ENCODE measurements at regions not wholly inside any gene's neighbourhood (a gene's known extent, or its start where the extent isn't known, plus 50 kb on each side); places are given as distances from the start of the nearest gene placed in this dataset.

DNA sequence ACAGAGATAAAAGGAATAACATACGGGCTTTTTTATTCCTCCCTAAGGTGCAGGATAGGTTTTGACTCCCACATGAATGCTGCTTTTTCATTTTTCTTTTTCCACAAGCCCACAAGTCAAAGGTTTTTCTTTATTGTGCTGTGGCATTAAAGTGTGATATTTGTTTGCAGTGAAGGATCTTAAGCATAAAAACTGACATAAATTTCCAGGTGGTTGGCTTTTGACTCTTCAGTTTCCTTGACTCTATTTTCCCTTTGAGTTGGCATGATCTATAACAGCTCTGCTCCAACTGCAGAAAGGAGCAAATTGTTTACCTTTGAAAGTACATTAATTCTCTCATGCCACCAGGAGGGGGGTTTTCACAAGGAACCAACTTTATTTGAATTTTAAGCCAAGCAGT lies 326.2 kb upstream of the FAM98A start:
- no peaks in the 10 kb centered on the region for H3K36me3 Mint-ChIP-seq (ENCODE audit: low read depth)
- Histone ChIP-seq H3K4me3 (ENCODE audit: low read length) (no peak overlapping the region), H3K4me1 (ENCODE audit: insufficient read depth, low read length) (no peaks in the 10 kb centered on the region), H3K9me3 (ENCODE audit: control insufficient read depth in 1 of 2, insufficient read depth in 1 of 2, low read length in 2 of 2) (no peaks in the 10 kb centered on the region), H3K27me3 (ENCODE audit: control insufficient read depth in 1 of 2, insufficient read depth in 2 of 2, low read length in 2 of 2) (no peaks in the 10 kb centered on the region), H3K27ac (ENCODE audit: low read depth in 1 of 2, low read length in 2 of 2) (no peak overlapping the region), H3K36me3 (ENCODE audit: insufficient read depth, low read length) (no peaks in the 10 kb centered on the region)
- no peak overlapping the region for H3K27ac Mint-ChIP-seq
- POLR2A ChIA-PET = no interaction called here
- intact Hi-C loops (cut with DNase I, micrococcal nuclease) = no loop called here
- TF ChIP-seq, protein P1, sequence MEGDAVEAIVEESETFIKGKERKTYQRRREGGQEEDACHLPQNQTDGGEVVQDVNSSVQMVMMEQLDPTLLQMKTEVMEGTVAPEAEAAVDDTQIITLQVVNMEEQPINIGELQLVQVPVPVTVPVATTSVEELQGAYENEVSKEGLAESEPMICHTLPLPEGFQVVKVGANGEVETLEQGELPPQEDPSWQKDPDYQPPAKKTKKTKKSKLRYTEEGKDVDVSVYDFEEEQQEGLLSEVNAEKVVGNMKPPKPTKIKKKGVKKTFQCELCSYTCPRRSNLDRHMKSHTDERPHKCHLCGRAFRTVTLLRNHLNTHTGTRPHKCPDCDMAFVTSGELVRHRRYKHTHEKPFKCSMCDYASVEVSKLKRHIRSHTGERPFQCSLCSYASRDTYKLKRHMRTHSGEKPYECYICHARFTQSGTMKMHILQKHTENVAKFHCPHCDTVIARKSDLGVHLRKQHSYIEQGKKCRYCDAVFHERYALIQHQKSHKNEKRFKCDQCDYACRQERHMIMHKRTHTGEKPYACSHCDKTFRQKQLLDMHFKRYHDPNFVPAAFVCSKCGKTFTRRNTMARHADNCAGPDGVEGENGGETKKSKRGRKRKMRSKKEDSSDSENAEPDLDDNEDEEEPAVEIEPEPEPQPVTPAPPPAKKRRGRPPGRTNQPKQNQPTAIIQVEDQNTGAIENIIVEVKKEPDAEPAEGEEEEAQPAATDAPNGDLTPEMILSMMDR (IDR thresholded peaks at IDR 0.05) = no peak
- no peak for DNase-seq
- H3K4me1 Mint-ChIP-seq (ENCODE audit: low read depth) = no peaks in the 10 kb centered on the region
- CTCF ChIA-PET = interaction anchor here (1.0 kb wide), 1 partner anchor 13 kb away, joined by 3 read pairs; no protein-coding TSS in a partner anchor
- H3K9me3 Mint-ChIP-seq = no peaks in the 10 kb centered on the region
- no peaks in the 10 kb centered on the region for H3K27me3 Mint-ChIP-seq
- no peak overlapping the region for H3K4me3 Mint-ChIP-seq
- ATAC-seq (ENCODE audit: poor library complexity) = no peak

DNA sequence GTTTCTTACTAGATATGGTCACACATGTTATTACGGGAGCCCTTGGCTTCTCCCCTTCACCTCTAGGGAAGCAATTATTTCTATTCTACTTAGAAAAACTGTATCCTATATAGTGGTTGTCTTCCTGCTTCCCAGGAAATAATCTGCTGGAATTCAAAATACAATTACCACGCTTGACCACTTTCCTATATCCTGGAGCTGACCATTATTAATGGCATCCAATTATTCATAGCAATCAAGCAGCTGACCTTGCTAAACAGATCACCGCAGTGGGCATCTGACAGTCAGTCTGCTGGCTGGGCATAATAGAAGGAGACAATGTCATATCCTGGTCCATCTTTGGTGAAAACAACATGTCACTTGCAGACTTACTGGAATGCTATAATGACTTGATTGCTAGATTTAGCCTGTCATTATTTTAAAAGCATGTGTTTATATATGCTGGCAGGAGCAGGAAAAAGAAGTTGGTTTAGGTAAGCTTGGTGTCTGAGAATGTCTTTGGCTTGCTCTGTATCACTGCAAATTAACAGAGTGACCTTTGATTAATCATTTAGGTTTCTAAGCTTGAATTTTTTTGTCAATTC lies 325.6 kb upstream of the FAM98A start:
- no peak overlapping the region for H3K27ac Mint-ChIP-seq
- Histone ChIP-seq H3K36me3 (ENCODE audit: insufficient read depth, low read length) (no peaks in the 10 kb centered on the region), H3K4me1 (ENCODE audit: insufficient read depth, low read length) (no peaks in the 10 kb centered on the region), H3K27ac (ENCODE audit: low read depth in 1 of 2, low read length in 2 of 2) (no peak overlapping the region), H3K4me3 (ENCODE audit: low read length) (no peak overlapping the region), H3K27me3 (ENCODE audit: control insufficient read depth in 1 of 2, insufficient read depth in 2 of 2, low read length in 2 of 2) (no peaks in the 10 kb centered on the region), H3K9me3 (ENCODE audit: control insufficient read depth in 1 of 2, insufficient read depth in 1 of 2, low read length in 2 of 2) (no peaks in the 10 kb centered on the region)
- intact Hi-C loops (cut with DNase I, micrococcal nuclease) = no loop called here
- no peak for DNase-seq
- H3K27me3 Mint-ChIP-seq = no peaks in the 10 kb centered on the region
- ChIA-PET CTCF (interaction anchor here (1.0 kb wide), 1 partner anchor 14 kb away, joined by 3 read pairs; no protein-coding TSS in a partner anchor), POLR2A (no interaction called here)
- TF ChIP-seq, protein P1 (IDR thresholded peaks at IDR 0.05) = no peak
- no peaks in the 10 kb centered on the region for H3K36me3 Mint-ChIP-seq (ENCODE audit: low read depth)
- ATAC-seq (ENCODE audit: poor library complexity) = no peak
- no peaks in the 10 kb centered on the region for H3K4me1 Mint-ChIP-seq (ENCODE audit: low read depth)
- H3K4me3 Mint-ChIP-seq = no peak overlapping the region
- no peaks in the 10 kb centered on the region for H3K9me3 Mint-ChIP-seq

DNA sequence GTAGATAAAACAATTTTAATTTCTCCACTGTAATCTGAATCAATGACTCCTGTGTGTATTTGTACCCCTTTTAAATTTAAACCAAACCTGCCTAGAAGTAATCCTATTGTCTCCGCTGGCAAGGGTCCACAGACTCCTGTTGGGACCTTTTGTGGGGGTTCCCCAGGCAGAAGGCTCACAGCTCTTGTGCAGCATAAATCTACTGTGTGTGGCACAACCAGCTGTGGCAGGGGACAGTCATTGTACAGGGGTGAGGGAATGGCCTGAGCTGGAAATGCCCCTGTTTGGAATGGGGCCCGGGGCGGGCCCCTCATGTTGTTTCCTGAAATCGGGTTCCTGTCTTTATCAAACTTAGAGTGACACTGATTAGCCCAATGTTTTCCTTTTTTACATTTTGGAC lies 318.2 kb upstream of the FAM98A start:
- TF ChIP-seq, protein P1 (IDR thresholded peaks at IDR 0.05) = no peak
- no peak overlapping the region for H3K27ac Mint-ChIP-seq
- POLR2A ChIA-PET = no interaction called here
- H3K4me1 Mint-ChIP-seq (ENCODE audit: low read depth) = no peaks in the 10 kb centered on the region
- peaks cover 9% of the 10 kb centered on the region for H3K9me3 Mint-ChIP-seq
- H3K27me3 Mint-ChIP-seq = no peaks in the 10 kb centered on the region
- no peaks in the 10 kb centered on the region for H3K9me3 ChIP-seq (ENCODE audit: control insufficient read depth in 1 of 2, insufficient read depth in 1 of 2, low read length in 2 of 2)
- no peaks in the 10 kb centered on the region for H3K36me3 ChIP-seq (ENCODE audit: insufficient read depth, low read length)
- H3K4me3 ChIP-seq (ENCODE audit: low read length) = no peak overlapping the region
- H3K27ac ChIP-seq (ENCODE audit: low read depth in 1 of 2, low read length in 2 of 2) = no peak overlapping the region
- H3K36me3 Mint-ChIP-seq (ENCODE audit: low read depth) = no peaks in the 10 kb centered on the region
- DNase-seq = no peak
- H3K27me3 ChIP-seq (ENCODE audit: control insufficient read depth in 1 of 2, insufficient read depth in 2 of 2, low read length in 2 of 2) = no peaks in the 10 kb centered on the region
- H3K4me1 ChIP-seq (ENCODE audit: insufficient read depth, low read length) = no peaks in the 10 kb centered on the region
- ATAC-seq (ENCODE audit: poor library complexity) = no peak
- CTCF ChIA-PET = no interaction called here
- H3K4me3 Mint-ChIP-seq = no peak overlapping the region
- intact Hi-C loops (cut with DNase I, micrococcal nuclease) = no loop called here

All from CD4-positive, alpha-beta T cell (primary cell).